Activated T-cell treated with anti-CD3 and anti-CD28 coated beads, Interleukin-2, amount 50 U/mL, for 72 hours (primary cell): ENCODE measurements at regions not wholly inside any gene's neighbourhood (a gene's known extent, or its start where the extent isn't known, plus 50 kb on each side); places are given as distances from the start of the nearest gene placed in this dataset.

Experiments used
- ATAC-seq, 2 donors: fragments of 150-1000 bp; cut with Tn5 transposase; replicated peaks in 1 of 2; 2 replicates each; pipeline ENCODE4 v1.10.0; 2021; ENCODE audit warnings: moderate library complexity in 2 of 2, mild to moderate bottlenecking in 1 of 2
- DNase-seq, 2 donors: peaks; one replicate each; pipeline ENCODE4 v3.0.0; 2021 to 2022; ENCODE audit warnings: mixed read lengths in 1 of 2
- H3K27ac Mint-ChIP-seq: one replicate; pipeline ENCODE4 v1.8.0; 2022; ENCODE audit warnings: mild to moderate bottlenecking, moderate library complexity, mixed read lengths
- H3K27me3 Mint-ChIP-seq: one replicate; pipeline ENCODE4 v1.8.0; 2022; ENCODE audit warnings: low read depth, mixed read lengths
- H3K36me3 Mint-ChIP-seq, 2 donors: one replicate each; pipeline ENCODE4 v1.8.0; 2022; ENCODE audit warnings: mixed read lengths in 2 of 2, mild to moderate bottlenecking in 1 of 2; ENCODE audit not compliant: insufficient read depth in 2 of 2
- H3K4me1 Mint-ChIP-seq: one replicate; pipeline ENCODE4 v1.8.0; 2022; ENCODE audit warnings: low read depth, mixed read lengths
- H3K4me3 Mint-ChIP-seq, 2 donors: one replicate each; pipeline ENCODE4 v1.8.0; 2022; ENCODE audit warnings: mild to moderate bottlenecking in 2 of 2, mixed read lengths in 2 of 2, moderate library complexity in 2 of 2
- H3K9me3 Mint-ChIP-seq, 2 donors: one replicate each; pipeline ENCODE4 v1.8.0; 2022; ENCODE audit warnings: mixed read lengths in 2 of 2

GRCh38 chr6:119891644-119892043, 542.1 kb upstream of the MAN1A1 start:
- Mint-ChIP-seq H3K4me1 (no peaks in the 10 kb centered on the region), H3K27me3 (no peaks in the 10 kb centered on the region), H3K9me3 (no peaks in the 10 kb centered on the region), H3K27ac (no peak overlapping the region), H3K4me3 (no peak overlapping the region), H3K36me3 (no peaks in the 10 kb centered on the region)
- no peak for DNase-seq
- ATAC-seq: no peak

GRCh38 chr6:119891206-119891605, 541.6 kb upstream of the MAN1A1 start:
- Mint-ChIP-seq H3K4me1 (no peaks in the 10 kb centered on the region), H3K27ac (no peak overlapping the region), H3K36me3 (no peaks in the 10 kb centered on the region), H3K9me3 (no peaks in the 10 kb centered on the region), H3K4me3 (no peak overlapping the region), H3K27me3 (no peaks in the 10 kb centered on the region)
- DNase-seq (no peak), ATAC-seq (no peak)

GRCh38 chr6:119890470-119890869, 540.9 kb upstream of the MAN1A1 start:
- DNase-seq (no peak), ATAC-seq (no peak)
- Mint-ChIP-seq H3K4me3 (no peak overlapping the region), H3K27ac (no peak overlapping the region), H3K4me1 (no peaks in the 10 kb centered on the region), H3K36me3 (no peaks in the 10 kb centered on the region), H3K9me3 (no peaks in the 10 kb centered on the region), H3K27me3 (no peaks in the 10 kb centered on the region)

GRCh38 chr6:119887666-119888065, 538.1 kb upstream of the MAN1A1 start:
- Mint-ChIP-seq H3K9me3 (peaks cover 3 to 4% of the 10 kb centered on the region in 2 donors), H3K27ac (no peak overlapping the region), H3K4me3 (no peak overlapping the region), H3K4me1 (no peaks in the 10 kb centered on the region), H3K36me3 (no peaks in the 10 kb centered on the region), H3K27me3 (no peaks in the 10 kb centered on the region)
- DNase-seq (no peak), ATAC-seq (no peak)

GRCh38 chr6:119881416-119881815, 531.9 kb upstream of the MAN1A1 start:
- no peak overlapping the region for H3K4me3 Mint-ChIP-seq
- no peak for DNase-seq
- no peak for ATAC-seq
- no peaks in the 10 kb centered on the region for H3K27me3 Mint-ChIP-seq
- H3K9me3 Mint-ChIP-seq: peaks cover 3 to 4% of the 10 kb centered on the region in 2 donors
- no peaks in the 10 kb centered on the region for H3K4me1 Mint-ChIP-seq
- H3K36me3 Mint-ChIP-seq: no peaks in the 10 kb centered on the region
- H3K27ac Mint-ChIP-seq: no peak overlapping the region

- Mint-ChIP-seq H3K36me3 (no peaks in the 10 kb centered on the region), H3K27me3 (no peaks in the 10 kb centered on the region), H3K9me3 (peaks cover 3 to 4% of the 10 kb centered on the region in 2 donors), H3K27ac (no peak overlapping the region), H3K4me1 (no peaks in the 10 kb centered on the region), H3K4me3 (no peak overlapping the region)
- ATAC-seq (no peak), DNase-seq (no peak)
Observed at GRCh38 chr6:119880840-119881239, 531.3 kb upstream of the MAN1A1 start.

- Mint-ChIP-seq H3K4me1 (no peaks in the 10 kb centered on the region), H3K9me3 (peaks cover 3 to 4% of the 10 kb centered on the region in 2 donors), H3K36me3 (no peaks in the 10 kb centered on the region), H3K27me3 (no peaks in the 10 kb centered on the region), H3K4me3 (no peak overlapping the region), H3K27ac (no peak overlapping the region)
- DNase-seq (no peak), ATAC-seq (no peak)
Observed at GRCh38 chr6:119879731-119880130, 530.2 kb upstream of the MAN1A1 start.

GRCh38 chr6:119874381-119874780, 524.8 kb upstream of the MAN1A1 start:
- Mint-ChIP-seq H3K27me3 (no peaks in the 10 kb centered on the region), H3K9me3 (no peaks in the 10 kb centered on the region), H3K4me3 (no peak overlapping the region), H3K36me3 (no peaks in the 10 kb centered on the region), H3K27ac (no peak overlapping the region), H3K4me1 (no peaks in the 10 kb centered on the region)
- no peak for DNase-seq
- ATAC-seq: no peak

- Mint-ChIP-seq H3K4me1 (no peaks in the 10 kb centered on the region), H3K27ac (no peak overlapping the region), H3K36me3 (no peaks in the 10 kb centered on the region), H3K27me3 (no peaks in the 10 kb centered on the region), H3K9me3 (no peaks in the 10 kb centered on the region), H3K4me3 (no peak overlapping the region)
- ATAC-seq: no peak
- no peak for DNase-seq
Observed at GRCh38 chr6:119873107-119873506, 523.5 kb upstream of the MAN1A1 start.

- no peak overlapping the region for H3K4me3 Mint-ChIP-seq
- ATAC-seq (no peak), DNase-seq (no peak)
- no peaks in the 10 kb centered on the region for H3K4me1 Mint-ChIP-seq
- H3K27me3 Mint-ChIP-seq: no peaks in the 10 kb centered on the region
- no peak overlapping the region for H3K27ac Mint-ChIP-seq
- no peaks in the 10 kb centered on the region for H3K36me3 Mint-ChIP-seq
- H3K9me3 Mint-ChIP-seq: no peaks in the 10 kb centered on the region
Observed at GRCh38 chr6:119871520-119871919, 522.0 kb upstream of the MAN1A1 start.

- ATAC-seq: no peak
- Mint-ChIP-seq H3K27ac (no peak overlapping the region), H3K4me3 (no peak overlapping the region), H3K4me1 (no peaks in the 10 kb centered on the region), H3K36me3 (peaks cover 0 to 3% of the 10 kb centered on the region in 2 donors), H3K27me3 (peaks cover 4% of the 10 kb centered on the region), H3K9me3 (peaks cover 0 to 3% of the 10 kb centered on the region in 2 donors)
- DNase-seq: no peak
Observed at GRCh38 chr6:119865466-119866350, 516.1 kb upstream of the MAN1A1 start.

- Mint-ChIP-seq H3K36me3 (peaks cover 0 to 3% of the 10 kb centered on the region in 2 donors), H3K27ac (no peak overlapping the region), H3K4me3 (no peak overlapping the region), H3K9me3 (peaks cover 0 to 3% of the 10 kb centered on the region in 2 donors), H3K4me1 (no peaks in the 10 kb centered on the region), H3K27me3 (peaks cover 10% of the 10 kb centered on the region)
- ATAC-seq (peak in 1 of 2 donors; percentile 28), DNase-seq (no peak)
Observed at GRCh38 chr6:119862719-119863118, 513.2 kb upstream of the MAN1A1 start.

- DNase-seq (no peak), ATAC-seq (no peak)
- no peak overlapping the region for H3K4me3 Mint-ChIP-seq
- H3K4me1 Mint-ChIP-seq: peaks cover 14% of the 10 kb centered on the region
- no peaks in the 10 kb centered on the region for H3K9me3 Mint-ChIP-seq
- H3K27me3 Mint-ChIP-seq: peaks cover 10% of the 10 kb centered on the region
- no peaks in the 10 kb centered on the region for H3K36me3 Mint-ChIP-seq
- H3K27ac Mint-ChIP-seq: no peak overlapping the region
Observed at GRCh38 chr6:119858901-119859300, 509.3 kb upstream of the MAN1A1 start.

GRCh38 chr6:119856136-119856535, 506.6 kb upstream of the MAN1A1 start:
- Mint-ChIP-seq H3K9me3 (no peaks in the 10 kb centered on the region), H3K36me3 (no peaks in the 10 kb centered on the region), H3K4me3 (peak overlapping the region in 1 of 2 donors; percentile 77), H3K27me3 (peaks cover 16% of the 10 kb centered on the region), H3K27ac (peak overlapping the region; percentile 94), H3K4me1 (peaks cover 14% of the 10 kb centered on the region)
- peak; percentile 95 to 97 for ATAC-seq
- DNase-seq: peak; percentile 17 to 22
